PFSK-1 (cell line): ENCODE measurements at regions not wholly inside any gene's neighbourhood (a gene's known extent, or its start where the extent isn't known, plus 50 kb on each side); places are given as distances from the start of the nearest gene placed in this dataset.

Experiments
- FOXP2 ChIP-seq: optimal IDR thresholded peaks from 2 replicates; pipeline ENCODE3; 2011; ENCODE audit warnings: borderline replicate concordance, control low read depth, inconsistent platforms; ENCODE audit not compliant: insufficient read depth; ENCODE audit errors: extremely low read length, extremely low read depth
- POLR2AphosphoS5 ChIP-seq: IDR thresholded peaks from 2 replicates; pipeline ENCODE4 v1.6.1; 2012; ENCODE audit warnings: low read depth, mild to moderate bottlenecking, control low read depth, low read length, moderate library complexity
- REST ChIP-seq, 2 experiments: IDR thresholded peaks; 2 replicates each; pipeline versions ENCODE4 v1.6.1 to v1.8.0; 2011 to 2012; ENCODE audit warnings: low read depth in 2 of 2, low read length in 2 of 2, control low read depth in 1 of 2, inconsistent platforms in 1 of 2, mild to moderate bottlenecking in 1 of 2, moderate library complexity in 1 of 2; ENCODE audit not compliant: insufficient read depth in 1 of 2
- SIN3A ChIP-seq: IDR thresholded peaks from 2 replicates; pipeline ENCODE4 v1.6.1; 2012; ENCODE audit warnings: mild to moderate bottlenecking, low read length, moderate library complexity, borderline replicate concordance; ENCODE audit not compliant: insufficient read depth
- TAF1 ChIP-seq: IDR thresholded peaks from 2 replicates; pipeline ENCODE4 v1.6.1; 2012; ENCODE audit warnings: low read length, control low read depth, borderline replicate concordance; ENCODE audit not compliant: insufficient read depth

- no peak for TF ChIP-seq SIN3A
- no peak for TF ChIP-seq POLR2AphosphoS5
- TF ChIP-seq REST (IDR thresholded peaks at IDR 0.05; ENCODE audit: insufficient read depth in 1 of 2, low read depth in 2 of 2, low read length in 2 of 2): no peak
- no peak for TF ChIP-seq TAF1
- TF ChIP-seq FOXP2: no peak
Measured at GRCh38 chr2:2546046-2546445, 215.0 kb upstream of the MYT1L start.
